ENCODE measurements at regions not wholly inside any gene's neighbourhood (a gene's known extent, or its start where the extent isn't known, plus 50 kb on each side); places are given as distances from the start of the nearest gene placed in this dataset.

DNA sequence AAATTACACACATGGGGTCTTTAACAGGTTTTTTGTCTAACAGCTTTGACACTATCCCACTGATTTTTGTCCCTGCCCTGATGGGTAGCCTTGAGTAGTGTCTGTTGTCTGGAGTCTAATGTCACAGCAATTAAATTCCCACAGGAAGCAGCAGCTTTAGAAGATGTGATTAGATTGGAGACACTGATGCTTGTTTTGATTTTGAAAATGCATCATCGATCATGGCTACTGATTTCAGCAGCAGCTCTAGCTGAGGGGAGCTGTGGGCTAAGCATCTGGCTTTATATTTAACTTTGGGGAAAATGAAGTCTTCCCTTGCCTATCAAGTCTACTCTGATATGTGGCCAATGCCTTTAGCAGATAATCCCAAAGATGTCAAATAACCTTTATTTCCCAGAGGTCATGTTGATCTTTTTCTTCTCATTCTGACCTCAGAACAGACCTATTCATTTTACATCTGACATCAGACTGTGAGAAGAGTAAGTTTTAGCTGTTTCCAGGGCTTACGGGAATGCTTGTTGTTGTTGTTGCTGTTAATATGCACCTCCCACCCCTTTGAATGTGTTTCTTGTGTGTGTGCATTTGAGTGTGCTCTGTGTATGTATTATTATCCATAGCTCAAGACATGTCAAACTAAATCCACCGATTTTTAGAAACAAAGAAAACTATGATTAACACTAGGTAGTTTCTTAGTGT is 704.9 kb upstream of the NUDT12 start:
- FAIRE-seq (no peak), DNase-seq (no peak)
- no peaks in the 10 kb centered on the region for H3K9me3 ChIP-seq (ENCODE audit: control insufficient read depth in 2 of 3, insufficient read depth in 1 of 3, low read length in 3 of 3)
- TF ChIP-seq, protein P1, sequence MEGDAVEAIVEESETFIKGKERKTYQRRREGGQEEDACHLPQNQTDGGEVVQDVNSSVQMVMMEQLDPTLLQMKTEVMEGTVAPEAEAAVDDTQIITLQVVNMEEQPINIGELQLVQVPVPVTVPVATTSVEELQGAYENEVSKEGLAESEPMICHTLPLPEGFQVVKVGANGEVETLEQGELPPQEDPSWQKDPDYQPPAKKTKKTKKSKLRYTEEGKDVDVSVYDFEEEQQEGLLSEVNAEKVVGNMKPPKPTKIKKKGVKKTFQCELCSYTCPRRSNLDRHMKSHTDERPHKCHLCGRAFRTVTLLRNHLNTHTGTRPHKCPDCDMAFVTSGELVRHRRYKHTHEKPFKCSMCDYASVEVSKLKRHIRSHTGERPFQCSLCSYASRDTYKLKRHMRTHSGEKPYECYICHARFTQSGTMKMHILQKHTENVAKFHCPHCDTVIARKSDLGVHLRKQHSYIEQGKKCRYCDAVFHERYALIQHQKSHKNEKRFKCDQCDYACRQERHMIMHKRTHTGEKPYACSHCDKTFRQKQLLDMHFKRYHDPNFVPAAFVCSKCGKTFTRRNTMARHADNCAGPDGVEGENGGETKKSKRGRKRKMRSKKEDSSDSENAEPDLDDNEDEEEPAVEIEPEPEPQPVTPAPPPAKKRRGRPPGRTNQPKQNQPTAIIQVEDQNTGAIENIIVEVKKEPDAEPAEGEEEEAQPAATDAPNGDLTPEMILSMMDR (IDR thresholded peaks at IDR 0.05; ENCODE audit: borderline replicate concordance, extremely low read depth, insufficient read depth), result no peak
- intact Hi-C loops (cut with DNase I), result no loop called here
- H3K4me1 ChIP-seq (ENCODE audit: control insufficient read depth in 2 of 3, insufficient read depth in 2 of 3, low read depth in 1 of 3, low read length in 3 of 3), result no peaks in the 10 kb centered on the region
- H3K9ac ChIP-seq (ENCODE audit: low read length in 3 of 3), result no peak overlapping the region
- H3K27me3 ChIP-seq (ENCODE audit: control insufficient read depth, insufficient read depth, low read length), result no peaks in the 10 kb centered on the region
- H3K27ac ChIP-seq (ENCODE audit: low read depth in 2 of 2, low read length in 2 of 2), result no peak overlapping the region
- no peak overlapping the region for H3K4me3 ChIP-seq (ENCODE audit: low read length in 3 of 3)
- no peaks in the 10 kb centered on the region for H3K36me3 ChIP-seq (ENCODE audit: control insufficient read depth in 2 of 3, insufficient read depth in 3 of 3, low read length in 3 of 3)

DNA sequence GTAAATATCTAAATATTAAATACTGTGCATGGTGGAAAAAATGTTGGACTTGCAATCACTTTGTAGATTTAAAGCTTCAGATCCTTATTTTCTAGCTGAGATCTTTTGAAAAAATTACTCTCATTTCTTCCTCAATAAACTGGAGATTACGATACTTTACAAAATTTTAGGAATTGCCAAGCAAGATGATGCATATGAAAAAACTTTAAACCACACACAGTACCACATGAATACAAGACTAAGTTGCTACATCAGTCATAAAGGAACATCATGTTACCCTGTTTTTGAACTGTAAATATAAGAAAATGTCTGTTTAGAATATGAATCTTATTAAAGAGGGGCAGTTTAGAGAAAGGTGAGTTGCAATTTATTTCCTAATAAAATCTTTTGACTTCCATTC is 703.6 kb upstream of the NUDT12 start:
- Histone ChIP-seq H3K9me3 (ENCODE audit: control insufficient read depth in 2 of 3, insufficient read depth in 1 of 3, low read length in 3 of 3) (no peaks in the 10 kb centered on the region), H3K4me3 (ENCODE audit: low read length in 3 of 3) (no peak overlapping the region), H3K9ac (ENCODE audit: low read length in 3 of 3) (no peak overlapping the region), H3K27me3 (ENCODE audit: control insufficient read depth, insufficient read depth, low read length) (no peaks in the 10 kb centered on the region), H3K27ac (ENCODE audit: low read depth in 2 of 2, low read length in 2 of 2) (no peak overlapping the region), H3K36me3 (ENCODE audit: control insufficient read depth in 2 of 3, insufficient read depth in 3 of 3, low read length in 3 of 3) (no peaks in the 10 kb centered on the region), H3K4me1 (ENCODE audit: control insufficient read depth in 2 of 3, insufficient read depth in 2 of 3, low read depth in 1 of 3, low read length in 3 of 3) (no peaks in the 10 kb centered on the region)
- intact Hi-C loops (cut with DNase I), result no loop called here
- FAIRE-seq (no peak), DNase-seq (no peak)
- TF ChIP-seq, protein P1 (IDR thresholded peaks at IDR 0.05; ENCODE audit: borderline replicate concordance, extremely low read depth, insufficient read depth), result no peak

DNA sequence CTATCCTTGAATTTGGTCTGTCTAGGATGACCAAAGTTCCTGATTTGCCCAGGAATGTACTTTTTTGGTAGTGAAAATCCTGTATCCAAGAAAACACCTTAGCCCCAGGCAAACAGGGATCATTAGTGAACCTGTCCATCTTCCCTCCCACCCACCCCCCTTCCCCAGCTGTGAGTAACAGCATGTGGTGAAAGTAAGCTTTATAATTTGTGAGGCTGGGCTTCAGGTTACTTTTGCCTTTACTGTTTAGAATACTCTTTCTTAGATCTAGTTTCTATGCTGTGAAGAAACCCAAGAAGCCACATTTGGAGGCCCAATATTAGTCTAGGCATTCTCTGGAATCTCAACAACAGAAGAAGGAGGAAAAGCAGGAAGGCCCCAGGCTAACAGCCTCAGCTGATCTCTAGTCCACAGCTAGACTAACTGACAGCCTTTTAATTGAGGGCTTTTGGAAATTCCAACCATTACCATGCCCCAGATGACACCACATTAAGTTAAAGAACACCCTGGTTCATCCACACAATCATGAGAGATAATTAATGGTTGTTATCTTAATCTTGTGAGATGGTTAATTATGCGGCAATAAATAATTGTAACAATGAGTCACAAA is 703.0 kb upstream of the NUDT12 start:
- Histone ChIP-seq H3K36me3 (ENCODE audit: control insufficient read depth in 2 of 3, insufficient read depth in 3 of 3, low read length in 3 of 3) (no peaks in the 10 kb centered on the region), H3K9ac (ENCODE audit: low read length in 3 of 3) (no peak overlapping the region), H3K9me3 (ENCODE audit: control insufficient read depth in 2 of 3, insufficient read depth in 1 of 3, low read length in 3 of 3) (no peaks in the 10 kb centered on the region), H3K4me1 (ENCODE audit: control insufficient read depth in 2 of 3, insufficient read depth in 2 of 3, low read depth in 1 of 3, low read length in 3 of 3) (no peaks in the 10 kb centered on the region), H3K27ac (ENCODE audit: low read depth in 2 of 2, low read length in 2 of 2) (no peak overlapping the region), H3K4me3 (ENCODE audit: low read length in 3 of 3) (no peak overlapping the region), H3K27me3 (ENCODE audit: control insufficient read depth, insufficient read depth, low read length) (no peaks in the 10 kb centered on the region)
- FAIRE-seq, result no peak
- intact Hi-C loops (cut with DNase I), result no loop called here
- DNase-seq, result peak in 3 of 5 donors; percentile 23 to 66 (median 56)
- TF ChIP-seq, protein P1 (IDR thresholded peaks at IDR 0.05; ENCODE audit: borderline replicate concordance, extremely low read depth, insufficient read depth), result no peak
